Thoracic aorta (tissue), 2 donors: ENCODE measurements at regions not wholly inside any gene's neighbourhood (a gene's known extent, or its start where the extent isn't known, plus 50 kb on each side); places are given as distances from the start of the nearest gene placed in this dataset.

Source experiments
- ATAC-seq: fragments of 150-250 bp; one replicate; pipeline ENCODE4 v1.8.0; 2017; ENCODE audit warnings: low read depth; ENCODE audit not compliant: insufficient number of reproducible peaks, low FRiP score
- DNase-seq: peaks from one replicate; pipeline ENCODE4 v3.0.0-alpha.2; 2020; ENCODE audit warnings: low spot score
- H3K27ac ChIP-seq, 2 donors: fragments of 200-600 bp; sonication (generic); 1 replicate in 1 of 2; 2 replicates in 1 of 2; pipeline ENCODE4 v1.5.1; 2016; ENCODE audit warnings: mild to moderate bottlenecking in 2 of 2, moderate library complexity in 2 of 2
- H3K27me3 ChIP-seq: fragments of 200-600 bp; sonication (generic); replicated peaks from 2 replicates; pipeline ENCODE4 v1.6.0; 2016; ENCODE audit warnings: mild to moderate bottlenecking; ENCODE audit not compliant: insufficient read depth
- H3K36me3 ChIP-seq: fragments of 200-600 bp; sonication (generic); one replicate; pipeline ENCODE4 v1.5.1; 2016
- H3K4me1 ChIP-seq, 2 donors: fragments of 200-600 bp; sonication (generic); 1 replicate in 1 of 2; 2 replicates in 1 of 2; pipeline versions ENCODE4 v1.5.1 to v1.6.0; 2016; ENCODE audit warnings: low read depth in 2 of 2, mild to moderate bottlenecking in 1 of 2; ENCODE audit not compliant: control insufficient read depth in 1 of 2
- H3K4me3 ChIP-seq: fragments of 200-600 bp; sonication (generic); 2 replicates; pipeline ENCODE4 v1.5.1; 2016; ENCODE audit warnings: mild to moderate bottlenecking
- H3K9me3 ChIP-seq: fragments of 200-600 bp; sonication (generic); 2 replicates; pipeline ENCODE4 v1.5.1; 2016
- CTCF ChIP-seq: fragments of 200-600 bp; sonication (generic); IDR thresholded peaks from one replicate; pipeline ENCODE4 v1.5.1; 2019; ENCODE audit warnings: antibody characterized with exemption

GRCh38 chr2:12967804-12968203 lies 251.1 kb downstream of the TRIB2 start:
- Histone ChIP-seq H3K27ac (no peak overlapping the region), H3K27me3 (no peaks in the 10 kb centered on the region), H3K9me3 (no peaks in the 10 kb centered on the region), H3K4me3 (no peak overlapping the region), H3K4me1 (no peaks in the 10 kb centered on the region), H3K36me3 (no peaks in the 10 kb centered on the region)
- DNase-seq: no peak
- ATAC-seq: no peak
- TF ChIP-seq CTCF: no peak

- Histone ChIP-seq H3K27me3 (no peaks in the 10 kb centered on the region), H3K36me3 (no peaks in the 10 kb centered on the region), H3K27ac (no peak overlapping the region), H3K4me1 (no peaks in the 10 kb centered on the region), H3K4me3 (no peak overlapping the region), H3K9me3 (no peaks in the 10 kb centered on the region)
- DNase-seq: no peak
- TF ChIP-seq CTCF: no peak
- no peak for ATAC-seq
These were observed 251.7 kb downstream of the TRIB2 start for GRCh38 chr2:12968399-12968798.

- Histone ChIP-seq H3K4me3 (no peak overlapping the region), H3K27me3 (no peaks in the 10 kb centered on the region), H3K27ac (no peak overlapping the region), H3K4me1 (no peaks in the 10 kb centered on the region), H3K36me3 (no peaks in the 10 kb centered on the region), H3K9me3 (no peaks in the 10 kb centered on the region)
- no peak for ATAC-seq
- no peak for DNase-seq
- no peak for TF ChIP-seq CTCF
These were observed 254.1 kb downstream of the TRIB2 start for GRCh38 chr2:12970861-12971260.

- Histone ChIP-seq H3K36me3 (no peaks in the 10 kb centered on the region), H3K27ac (no peak overlapping the region), H3K27me3 (no peaks in the 10 kb centered on the region), H3K4me3 (no peak overlapping the region), H3K4me1 (no peaks in the 10 kb centered on the region), H3K9me3 (no peaks in the 10 kb centered on the region)
- DNase-seq (no peak), ATAC-seq (no peak)
- no peak for TF ChIP-seq CTCF
These were observed 255.0 kb downstream of the TRIB2 start for GRCh38 chr2:12971581-12972365.

GRCh38 chr2:12978066-12978835 lies 261.5 kb downstream of the TRIB2 start:
- no peak for DNase-seq
- H3K9me3 ChIP-seq: no peaks in the 10 kb centered on the region
- no peak overlapping the region for H3K27ac ChIP-seq
- no peaks in the 10 kb centered on the region for H3K27me3 ChIP-seq
- no peaks in the 10 kb centered on the region for H3K36me3 ChIP-seq
- no peak overlapping the region for H3K4me3 ChIP-seq
- no peak for TF ChIP-seq CTCF
- no peak for ATAC-seq
- no peaks in the 10 kb centered on the region for H3K4me1 ChIP-seq
